HEK293T (cell line): ENCODE measurements at regions not wholly inside any gene's neighbourhood (a gene's known extent, or its start where the extent isn't known, plus 50 kb on each side); places are given as distances from the start of the nearest gene placed in this dataset.

ENCODE experiments used
- CTCF ChIA-PET: fragments of 350-600 bp; formaldehyde crosslinking; extraction: SDS; loops from one replicate; lab custom pipeline; 2021; ENCODE audit warnings: antibody characterized with exemption, inconsistent platforms; lab: Yijun Ruan, JAX
- POLR2A ChIA-PET: fragments of 350-600 bp; formaldehyde crosslinking; extraction: SDS; loops from one replicate; lab custom pipeline; 2020; ENCODE audit warnings: antibody characterized with exemption, inconsistent platforms; lab: Yijun Ruan, JAX
- DNase-seq: peaks from one replicate; pipeline ENCODE4 v3.0.0; 2012; ENCODE audit warnings: mixed read lengths; ENCODE audit errors: extremely low spot score
- ARNT ChIP-seq: fragments of 450-650 bp; IDR thresholded peaks from 2 replicates; pipeline ENCODE4 v1.6.1; 2017; ENCODE audit warnings: mild to moderate bottlenecking
- BHLHE40 ChIP-seq: fragments of 450-650 bp; IDR thresholded peaks from 2 replicates; pipeline ENCODE4 v1.6.1; 2016; ENCODE audit warnings: mild to moderate bottlenecking, moderate library complexity, borderline replicate concordance
- CTBP1 ChIP-seq: fragments of 450-650 bp; IDR thresholded peaks from 2 replicates; pipeline ENCODE4 v1.6.1; 2016; ENCODE audit warnings: borderline replicate concordance
- ELF4 ChIP-seq: fragments of 450-650 bp; IDR thresholded peaks from 2 replicates; pipeline ENCODE4 v1.6.1; 2017; ENCODE audit warnings: antibody characterized with exemption
- FOXA1 ChIP-seq: fragments of 450-650 bp; IDR thresholded peaks from 2 replicates; pipeline ENCODE4 v1.6.1; 2016; ENCODE audit warnings: mild to moderate bottlenecking
- FOXK2 ChIP-seq: fragments of 450-650 bp; IDR thresholded peaks from 2 replicates; pipeline ENCODE4 v1.6.1; 2016; ENCODE audit warnings: mild to moderate bottlenecking
- FOXM1 ChIP-seq: fragments of 450-650 bp; IDR thresholded peaks from 2 replicates; pipeline ENCODE4 v1.6.1; 2017; ENCODE audit warnings: mild to moderate bottlenecking, borderline replicate concordance
- HDGF ChIP-seq: fragments of 450-650 bp; IDR thresholded peaks from 2 replicates; pipeline ENCODE4 v1.6.1; 2017; ENCODE audit warnings: antibody characterized with exemption, borderline replicate concordance
- L3MBTL2 ChIP-seq: fragments of 450-650 bp; conservative IDR thresholded peaks from 2 replicates; pipeline ENCODE4 v1.6.1; 2016; ENCODE audit warnings: mild to moderate bottlenecking
- LEF1 ChIP-seq: fragments of 450-650 bp; IDR thresholded peaks from 2 replicates; pipeline ENCODE4 v1.6.1; 2017; ENCODE audit warnings: mild to moderate bottlenecking, borderline replicate concordance
- NFRKB ChIP-seq: fragments of 450-650 bp; IDR thresholded peaks from 2 replicates; pipeline ENCODE4 v1.6.1; 2016; ENCODE audit warnings: mild to moderate bottlenecking, moderate library complexity
- PKNOX1 ChIP-seq: fragments of 450-650 bp; IDR thresholded peaks from 2 replicates; pipeline ENCODE4 v1.6.1; 2016
- SP1 ChIP-seq: fragments of 450-650 bp; IDR thresholded peaks from 2 replicates; pipeline ENCODE4 v1.6.1; 2017
- SUZ12 ChIP-seq: fragments of 450-650 bp; IDR thresholded peaks from 2 replicates; pipeline ENCODE4 v1.6.1; 2016; ENCODE audit warnings: mild to moderate bottlenecking
- TARDBP ChIP-seq: fragments of 450-650 bp; IDR thresholded peaks from 2 replicates; pipeline ENCODE4 v1.6.1; 2016
- ZNF384 ChIP-seq: fragments of 450-650 bp; IDR thresholded peaks from 2 replicates; pipeline ENCODE4 v1.6.1; 2016

GRCh38 chr12:94807951-94808350 is 157.6 kb upstream of the TMCC3 start:
- TF ChIP-seq ZNF384 (no peak), TARDBP (no peak), SP1 (no peak), NFRKB (no peak), FOXK2 (no peak), HDGF (no peak), LEF1 (no peak), CTBP1 (no peak), FOXA1 (no peak), PKNOX1 (no peak), ARNT (no peak), L3MBTL2 (no peak), BHLHE40 (no peak)
- DNase-seq, result no peak
- CTCF ChIA-PET, result no interaction called here

GRCh38 chr12:94806617-94807016 is 156.3 kb upstream of the TMCC3 start:
- no peak for TF ChIP-seq PKNOX1
- no peak for TF ChIP-seq FOXM1
- TF ChIP-seq FOXA1, result no peak
- TF ChIP-seq TARDBP, result no peak
- no peak for TF ChIP-seq FOXK2
- no peak for TF ChIP-seq ZNF384
- TF ChIP-seq ARNT, result no peak
- TF ChIP-seq LEF1, result no peak
- TF ChIP-seq CTBP1, result no peak
- no peak for TF ChIP-seq L3MBTL2
- no peak for TF ChIP-seq BHLHE40
- CTCF ChIA-PET, result no interaction called here
- no peak for DNase-seq

More at GRCh38 chr12:94807951-94808350, 157.6 kb upstream of the TMCC3 start:
- POLR2A ChIA-PET, result no interaction called here

GRCh38 chr12:94805749-94806529 is 155.6 kb upstream of the TMCC3 start:
- TF ChIP-seq BHLHE40, result no peak
- TF ChIP-seq SUZ12, result no peak
- TF ChIP-seq L3MBTL2, result no peak
- no peak for TF ChIP-seq ELF4
- TF ChIP-seq HDGF, result no peak
- TF ChIP-seq TARDBP, result no peak
- no peak for TF ChIP-seq FOXA1
- TF ChIP-seq FOXK2, result no peak
- TF ChIP-seq SP1, result no peak
- no peak for TF ChIP-seq ZNF384
- TF ChIP-seq ARNT, result no peak
- TF ChIP-seq PKNOX1, result no peak
- no peak for TF ChIP-seq FOXM1
- TF ChIP-seq CTBP1, result no peak
- TF ChIP-seq NFRKB, result no peak
- POLR2A ChIA-PET, result no interaction called here

More at GRCh38 chr12:94806617-94807016, 156.3 kb upstream of the TMCC3 start:
- POLR2A ChIA-PET, result no interaction called here

GRCh38 chr12:94803939-94804338 is 153.6 kb upstream of the TMCC3 start:
- CTCF ChIA-PET, result no interaction called here
- POLR2A ChIA-PET, result no interaction called here
- TF ChIP-seq ZNF384 (no peak), SUZ12 (no peak), BHLHE40 (no peak), HDGF (no peak), FOXM1 (no peak), ARNT (no peak), PKNOX1 (no peak), FOXA1 (no peak), NFRKB (no peak)
- DNase-seq, result no peak

More at GRCh38 chr12:94805749-94806529, 155.6 kb upstream of the TMCC3 start:
- CTCF ChIA-PET, result no interaction called here
- no peak for DNase-seq

GRCh38 chr12:94802796-94803195 is 152.4 kb upstream of the TMCC3 start:
- ChIA-PET POLR2A (no interaction called here), CTCF (no interaction called here)
- DNase-seq, result no peak
- TF ChIP-seq ARNT, result no peak
- TF ChIP-seq ZNF384, result no peak
- TF ChIP-seq SP1, result no peak
- TF ChIP-seq LEF1, result no peak
- no peak for TF ChIP-seq SUZ12
- no peak for TF ChIP-seq CTBP1
- TF ChIP-seq FOXK2, result no peak
- no peak for TF ChIP-seq PKNOX1
- no peak for TF ChIP-seq FOXA1
- TF ChIP-seq HDGF, result no peak
- TF ChIP-seq TARDBP, result no peak
- no peak for TF ChIP-seq FOXM1
- TF ChIP-seq BHLHE40, result no peak
- no peak for TF ChIP-seq L3MBTL2
- no peak for TF ChIP-seq ELF4
- TF ChIP-seq NFRKB, result no peak
